Thyroid gland (tissue), 4 donors: ENCODE measurements at regions not wholly inside any gene's neighbourhood (a gene's known extent, or its start where the extent isn't known, plus 50 kb on each side); places are given as distances from the start of the nearest gene placed in this dataset.

Experiments used
- DNase-seq, 2 donors: peaks; one replicate each; pipeline ENCODE4 v3.0.0-alpha.2; 2019
- H3K27ac ChIP-seq, 3 donors: fragments of 200-600 bp; sonication (generic); 1 replicate in 2 of 3; 2 replicates in 1 of 3; pipeline ENCODE4 v1.5.1; 2016 to 2019; ENCODE audit warnings: mild to moderate bottlenecking in 1 of 3, moderate library complexity in 1 of 3
- H3K27me3 ChIP-seq: fragments of 200-600 bp; sonication (generic); one replicate; pipeline ENCODE4 v1.5.1; 2019
- H3K36me3 ChIP-seq, 2 donors: fragments of 200-600 bp; sonication (generic); one replicate each; pipeline ENCODE4 v1.5.1; 2016 to 2019
- H3K4me1 ChIP-seq, 2 donors: fragments of 200-600 bp; sonication (generic); one replicate each; pipeline ENCODE4 v1.5.1; 2017 to 2019
- H3K4me3 ChIP-seq, 3 donors: fragments of 200-600 bp; sonication (generic); replicated peaks in 1 of 3; 1 replicate in 2 of 3; 2 replicates in 1 of 3; pipeline ENCODE4 v1.5.1; 2016; ENCODE audit warnings: mild to moderate bottlenecking in 1 of 3
- H3K9me3 ChIP-seq: fragments of 200-600 bp; sonication (generic); one replicate; pipeline ENCODE4 v1.5.1; 2017
- POLR2A ChIP-seq, 2 donors: fragments of 450-650 bp; IDR thresholded peaks; one replicate each; pipeline ENCODE4 v1.6.1; 2017; ENCODE audit warnings: antibody characterized with exemption in 2 of 2, mild to moderate bottlenecking in 2 of 2, moderate library complexity in 1 of 2
- WGBS, 2 donors: methylation state at CpG; one replicate each; pipeline ENCODE4 v1.1.5; 2017; 5-methylcytosine and 5-hydroxymethylcytosine counted together
- intact Hi-C: fragments of 100-400 bp; cut with DNase I; formaldehyde crosslinking; loops from one replicate; pipeline ENCODE4 v1.15.1; 2023
- TF ChIP-seq, protein P1 (sequence below), 6 experiments: fragments of 200-600 bp in 3 of 6; fragments of 450-650 bp in 3 of 6; sonication (generic) in 3 of 6; IDR thresholded peaks; one replicate each; pipeline ENCODE4 v1.5.1; 2016 to 2019; ENCODE audit warnings: antibody characterized with exemption in 6 of 6, mild to moderate bottlenecking in 2 of 6, inconsistent platforms in 1 of 6, moderate library complexity in 1 of 6

DNA sequence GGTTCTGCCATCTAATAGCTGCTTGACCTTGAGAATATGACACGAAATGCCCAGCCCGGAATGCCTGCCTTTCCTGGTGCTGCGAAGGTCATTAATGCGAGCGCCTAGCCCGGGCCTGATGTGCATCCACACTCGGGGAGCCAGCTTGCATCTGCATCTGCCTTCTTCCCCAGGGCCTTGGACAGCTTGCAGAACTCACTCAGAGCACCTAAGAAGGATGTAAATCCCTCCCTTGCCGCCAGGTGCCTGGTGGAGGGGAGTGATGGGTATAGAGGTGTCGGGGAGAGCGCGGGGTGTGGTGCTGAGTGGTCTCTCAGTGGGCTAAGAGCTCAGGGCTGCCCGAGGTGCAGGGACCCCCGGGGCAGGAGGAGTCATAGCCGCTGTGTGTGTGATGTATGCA is 127.2 kb downstream of the MRPL36 start:
- H3K4me3 ChIP-seq = no peak overlapping the region
- H3K27me3 ChIP-seq = no peaks in the 10 kb centered on the region
- no peak overlapping the region for H3K27ac ChIP-seq
- intact Hi-C loops = no loop called here
- no peaks in the 10 kb centered on the region for H3K36me3 ChIP-seq
- peaks cover 0 to 5% of the 10 kb centered on the region in 2 donors for H3K4me1 ChIP-seq
- H3K9me3 ChIP-seq = no peaks in the 10 kb centered on the region
- DNase-seq = no peak
- WGBS, 2 donors = 58 to 68% methylated on average over 14 of the region's 14 CpGs
- TF ChIP-seq, protein P1, sequence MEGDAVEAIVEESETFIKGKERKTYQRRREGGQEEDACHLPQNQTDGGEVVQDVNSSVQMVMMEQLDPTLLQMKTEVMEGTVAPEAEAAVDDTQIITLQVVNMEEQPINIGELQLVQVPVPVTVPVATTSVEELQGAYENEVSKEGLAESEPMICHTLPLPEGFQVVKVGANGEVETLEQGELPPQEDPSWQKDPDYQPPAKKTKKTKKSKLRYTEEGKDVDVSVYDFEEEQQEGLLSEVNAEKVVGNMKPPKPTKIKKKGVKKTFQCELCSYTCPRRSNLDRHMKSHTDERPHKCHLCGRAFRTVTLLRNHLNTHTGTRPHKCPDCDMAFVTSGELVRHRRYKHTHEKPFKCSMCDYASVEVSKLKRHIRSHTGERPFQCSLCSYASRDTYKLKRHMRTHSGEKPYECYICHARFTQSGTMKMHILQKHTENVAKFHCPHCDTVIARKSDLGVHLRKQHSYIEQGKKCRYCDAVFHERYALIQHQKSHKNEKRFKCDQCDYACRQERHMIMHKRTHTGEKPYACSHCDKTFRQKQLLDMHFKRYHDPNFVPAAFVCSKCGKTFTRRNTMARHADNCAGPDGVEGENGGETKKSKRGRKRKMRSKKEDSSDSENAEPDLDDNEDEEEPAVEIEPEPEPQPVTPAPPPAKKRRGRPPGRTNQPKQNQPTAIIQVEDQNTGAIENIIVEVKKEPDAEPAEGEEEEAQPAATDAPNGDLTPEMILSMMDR (IDR thresholded peaks at IDR 0.05) = no peak
- no peak for TF ChIP-seq POLR2A (IDR thresholded peaks at IDR 0.05)

GRCh38 chr5:1671351-1671750 is 128.3 kb downstream of the MRPL36 start:
- no peaks in the 10 kb centered on the region for H3K36me3 ChIP-seq
- no peak overlapping the region for H3K4me3 ChIP-seq
- no peak overlapping the region for H3K27ac ChIP-seq
- WGBS, 2 donors = 85 to 86% methylated on average over 11 of the region's 11 CpGs
- intact Hi-C loops = no loop called here
- H3K4me1 ChIP-seq = peaks cover 0 to 11% of the 10 kb centered on the region in 2 donors
- no peaks in the 10 kb centered on the region for H3K9me3 ChIP-seq
- no peaks in the 10 kb centered on the region for H3K27me3 ChIP-seq
- DNase-seq = no peak
- TF ChIP-seq POLR2A (IDR thresholded peaks at IDR 0.05) = no peak
- TF ChIP-seq, protein P1 (IDR thresholded peaks at IDR 0.05) = no peak

- TF ChIP-seq, protein P1 (IDR thresholded peaks at IDR 0.05) = no peak
- TF ChIP-seq POLR2A (IDR thresholded peaks at IDR 0.05) = no peak
- Histone ChIP-seq H3K27me3 (peaks cover under 1% of the 10 kb centered on the region), H3K4me3 (no peak overlapping the region), H3K9me3 (no peaks in the 10 kb centered on the region), H3K4me1 (peaks cover 0 to 11% of the 10 kb centered on the region in 2 donors), H3K27ac (no peak overlapping the region), H3K36me3 (no peaks in the 10 kb centered on the region)
- intact Hi-C loops = no loop called here
- DNase-seq = no peak
- 66% methylated on average over 2 of the region's 2 CpGs for WGBS, 2 donors
Observed at GRCh38 chr5:1670351-1670750, 129.3 kb downstream of the MRPL36 start.

- TF ChIP-seq, protein P1 (IDR thresholded peaks at IDR 0.05) = no peak
- no peak for TF ChIP-seq POLR2A (IDR thresholded peaks at IDR 0.05)
- no peaks in the 10 kb centered on the region for H3K36me3 ChIP-seq
- intact Hi-C loops = loop anchor here (10.0 kb wide), 1 partner anchor 365 kb away; no protein-coding TSS in a partner anchor
- peaks cover 0 to 11% of the 10 kb centered on the region in 2 donors for H3K4me1 ChIP-seq
- no peak overlapping the region for H3K27ac ChIP-seq
- DNase-seq = no peak
- H3K27me3 ChIP-seq = peaks cover 3% of the 10 kb centered on the region
- 61 to 75% methylated on average over 7 to 9 of the region's 10 CpGs for WGBS, 2 donors
- no peaks in the 10 kb centered on the region for H3K9me3 ChIP-seq
- H3K4me3 ChIP-seq = no peak overlapping the region
Observed at GRCh38 chr5:1669276-1670155, 130.1 kb downstream of the MRPL36 start.

DNA sequence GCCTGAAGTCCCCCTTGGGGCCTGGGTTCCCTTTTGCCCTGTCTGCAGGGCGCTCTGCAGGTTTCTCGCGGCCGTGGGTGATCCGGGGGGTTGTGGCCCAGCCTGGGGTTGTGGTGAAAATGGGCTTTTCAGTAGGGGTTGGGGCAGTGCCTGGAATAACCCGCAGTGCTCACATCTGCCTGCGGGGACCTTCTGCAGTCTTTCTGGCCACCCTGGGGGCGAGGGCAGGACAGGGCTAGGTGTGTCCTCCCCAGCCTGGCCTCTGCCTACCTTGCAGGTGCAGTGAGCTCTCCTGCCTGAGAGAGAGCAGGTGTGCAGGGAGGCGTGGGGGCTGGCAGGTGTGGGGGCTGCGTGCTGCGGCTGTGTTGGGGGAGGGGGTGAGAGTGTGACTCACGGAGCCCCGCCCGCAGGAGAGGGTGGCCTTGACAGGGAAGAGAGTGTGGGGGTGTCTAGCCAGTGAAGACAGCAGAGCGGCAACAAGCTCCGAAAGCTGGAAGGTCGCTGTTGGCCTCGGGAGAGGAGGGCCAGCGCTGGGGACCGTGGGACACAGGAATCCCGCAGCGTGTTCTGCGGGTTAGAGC is 131.4 kb downstream of the MRPL36 start:
- no peaks in the 10 kb centered on the region for H3K36me3 ChIP-seq
- H3K4me3 ChIP-seq = no peak overlapping the region
- peaks cover 3% of the 10 kb centered on the region for H3K27me3 ChIP-seq
- TF ChIP-seq, protein P1 (IDR thresholded peaks at IDR 0.05) = no peak
- TF ChIP-seq POLR2A (IDR thresholded peaks at IDR 0.05) = no peak
- intact Hi-C loops = loop anchor here (10.0 kb wide), 1 partner anchor 367 kb away; no protein-coding TSS in a partner anchor
- H3K4me1 ChIP-seq = peaks cover 0 to 11% of the 10 kb centered on the region in 2 donors
- no peak for DNase-seq
- H3K27ac ChIP-seq = no peak overlapping the region
- H3K9me3 ChIP-seq = no peaks in the 10 kb centered on the region
- 15 to 20% methylated on average over 14 to 21 of the region's 23 CpGs for WGBS, 2 donors
